ENCODE measurements at regions not wholly inside any gene's neighbourhood (a gene's known extent, or its start where the extent isn't known, plus 50 kb on each side); places are given as distances from the start of the nearest gene placed in this dataset.
"Not testable (repeated sequence)": the region's sequence is repeated elsewhere in the genome, so short reads cannot be mapped to it uniquely, and the experiment has no call there.

- no peak for DNase-seq
These were observed 285.7 kb upstream of the GALNT17 start for GRCh38 chr7:70846208-70846607.

DNA sequence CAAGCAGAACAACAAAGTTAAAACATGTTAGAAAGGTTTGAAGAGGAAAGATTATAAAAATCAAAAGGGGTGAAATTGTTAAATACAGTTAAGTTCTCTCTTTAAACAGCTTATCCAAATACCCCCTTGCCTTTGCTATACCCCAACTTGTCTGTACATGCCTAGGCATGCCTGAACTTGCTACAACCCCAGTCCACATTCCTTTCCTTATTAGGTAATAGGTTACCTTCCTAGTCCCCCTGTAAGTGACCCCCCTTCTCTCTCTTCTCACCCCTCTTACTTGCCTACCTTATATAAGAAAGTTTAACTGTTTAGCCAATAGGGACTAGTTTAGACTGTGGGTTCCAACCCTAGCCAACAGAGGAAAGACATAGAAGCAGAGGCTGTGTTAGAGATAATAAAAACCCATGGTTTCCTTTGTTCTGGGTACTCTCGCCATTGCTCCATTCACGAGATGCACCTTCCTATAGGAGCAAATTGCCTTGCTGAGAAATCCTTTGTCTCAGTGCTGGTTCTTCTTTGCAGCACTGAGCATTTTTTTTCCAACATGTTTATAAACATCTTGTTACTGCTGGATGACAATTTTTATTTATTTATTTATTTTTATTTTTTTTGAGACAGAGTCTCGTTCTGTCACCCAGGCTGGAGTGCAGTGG is 282.2 kb upstream of the GALNT17 start:
- DNase-seq = no peak

DNA sequence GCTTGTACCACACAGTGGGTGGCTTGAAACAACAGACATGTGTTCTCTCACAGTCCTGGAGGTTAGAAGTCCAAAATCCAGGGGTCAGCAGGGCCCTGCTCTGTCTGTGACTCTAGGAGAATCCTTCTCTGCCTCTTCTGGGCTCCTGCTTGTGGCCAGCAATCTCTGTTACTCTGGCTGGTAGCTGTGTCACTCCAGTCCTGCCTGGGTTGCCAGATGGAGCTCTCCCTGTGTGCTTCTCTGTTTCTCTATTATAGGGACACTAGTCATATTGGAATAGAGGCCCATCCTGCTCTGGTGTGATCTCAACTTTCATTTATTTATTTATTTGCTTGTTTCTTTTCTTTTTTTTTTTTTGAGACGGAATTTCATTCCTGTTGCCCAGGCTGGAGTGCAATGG is 276.6 kb upstream of the GALNT17 start:
- no peak for DNase-seq

DNA sequence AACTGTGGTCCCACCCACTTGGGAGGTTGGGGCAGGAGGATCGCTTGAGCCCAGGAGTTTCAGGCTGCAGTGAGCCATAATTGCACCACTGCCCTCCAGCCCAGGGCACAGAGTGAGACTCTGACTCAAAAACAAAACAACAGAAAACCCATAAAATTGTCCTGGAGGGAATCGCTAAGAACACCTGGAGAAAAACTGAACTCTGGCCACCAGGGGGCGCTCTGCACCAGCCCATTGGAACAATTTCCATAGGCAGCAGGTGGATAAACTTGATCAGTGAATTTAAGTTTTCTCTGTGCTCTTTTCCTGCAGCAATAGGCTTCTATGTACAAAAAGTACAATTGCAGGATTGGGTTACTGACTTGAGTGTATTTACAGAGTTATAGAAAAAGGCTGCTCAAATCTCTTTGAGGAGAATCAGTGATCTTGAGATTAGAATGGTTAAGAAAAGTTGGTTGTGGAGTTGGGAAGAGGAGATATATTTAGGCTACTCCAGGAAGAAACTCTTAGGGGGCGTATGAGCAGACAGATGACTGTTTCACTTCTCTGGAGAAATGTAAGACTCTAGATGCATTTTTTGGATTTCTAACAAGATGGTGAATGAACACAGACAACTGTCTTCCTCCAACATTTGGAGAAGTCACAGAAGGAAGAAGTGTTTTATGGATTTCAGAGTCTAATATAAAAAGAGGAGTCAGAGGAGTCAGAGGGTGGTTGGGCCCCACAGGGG is 274.9 kb upstream of the GALNT17 start:
- peak; percentile 29 for DNase-seq

GRCh38 chr7:70857793-70858545 is 274.0 kb upstream of the GALNT17 start:
- DNase-seq = no peak

GRCh38 chr7:70867513-70867912 is 264.4 kb upstream of the GALNT17 start:
- DNase-seq = no peak

GRCh38 chr7:70870349-70870748 is 261.6 kb upstream of the GALNT17 start:
- DNase-seq = no peak

DNA sequence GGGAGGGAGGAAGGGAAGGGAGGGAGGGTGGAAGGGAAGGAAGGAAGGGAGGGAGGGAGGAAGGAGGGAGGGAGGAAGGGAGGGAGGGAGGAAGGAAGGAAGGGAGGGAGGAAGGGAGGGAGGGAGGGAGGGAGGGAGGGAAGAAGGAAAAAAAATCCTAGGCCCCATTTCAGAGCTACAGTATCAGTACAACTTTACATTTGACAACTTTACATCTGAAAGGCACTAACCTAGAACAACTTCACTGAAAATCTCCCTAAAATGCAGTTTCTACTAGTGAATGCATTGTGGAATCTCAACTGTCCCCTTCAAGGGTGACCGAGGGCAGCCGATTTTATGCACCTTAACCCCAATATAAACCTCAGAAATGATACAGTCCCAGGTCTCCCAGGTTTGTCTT is 259.8 kb upstream of the GALNT17 start:
- DNase-seq = no peak

GRCh38 chr7:70881167-70881847 is 250.6 kb upstream of the GALNT17 start:
- DNase-seq = no peak

GRCh38 chr7:70883750-70884439 is 248.0 kb upstream of the GALNT17 start:
- DNase-seq = no peak

DNA sequence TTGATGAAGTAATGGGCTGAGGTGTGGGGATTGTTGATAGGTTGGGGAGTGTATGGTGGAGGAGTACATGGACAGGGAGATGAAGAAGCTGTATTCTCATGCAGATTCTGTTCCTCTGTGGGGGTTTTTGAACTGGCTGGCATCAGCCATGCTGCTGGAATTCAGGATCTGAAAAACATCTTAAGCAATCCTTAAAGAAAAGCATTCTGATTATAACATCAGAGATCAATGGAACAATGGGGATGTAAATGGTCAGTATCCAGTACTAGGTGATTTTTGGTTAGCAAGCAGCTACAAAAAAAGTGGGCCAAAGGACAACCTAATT is 247.5 kb upstream of the GALNT17 start:
- DNase-seq = no peak

GRCh38 chr7:70884809-70885208 is 247.1 kb upstream of the GALNT17 start:
- no peak for DNase-seq

DNA sequence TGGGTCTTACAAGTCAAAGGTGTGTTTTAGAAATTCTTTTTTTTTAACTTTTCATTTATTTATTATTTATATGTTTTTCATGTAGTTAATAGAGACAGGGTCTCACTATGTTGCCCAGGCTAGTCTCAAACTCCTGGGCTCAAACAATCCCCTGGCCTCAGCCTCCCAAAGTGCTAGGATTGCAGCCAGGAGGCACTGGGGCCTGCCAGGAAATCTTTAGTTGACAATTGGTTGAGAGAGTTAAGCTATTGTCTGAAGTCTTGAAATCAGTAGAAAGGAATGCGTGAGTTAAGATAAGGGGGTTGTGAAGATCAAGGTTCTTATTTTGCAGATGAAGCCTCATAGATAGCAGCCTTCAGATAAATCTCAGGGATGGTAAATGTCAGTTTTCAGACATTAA is 245.4 kb upstream of the GALNT17 start:
- DNase-seq = no peak

DNA sequence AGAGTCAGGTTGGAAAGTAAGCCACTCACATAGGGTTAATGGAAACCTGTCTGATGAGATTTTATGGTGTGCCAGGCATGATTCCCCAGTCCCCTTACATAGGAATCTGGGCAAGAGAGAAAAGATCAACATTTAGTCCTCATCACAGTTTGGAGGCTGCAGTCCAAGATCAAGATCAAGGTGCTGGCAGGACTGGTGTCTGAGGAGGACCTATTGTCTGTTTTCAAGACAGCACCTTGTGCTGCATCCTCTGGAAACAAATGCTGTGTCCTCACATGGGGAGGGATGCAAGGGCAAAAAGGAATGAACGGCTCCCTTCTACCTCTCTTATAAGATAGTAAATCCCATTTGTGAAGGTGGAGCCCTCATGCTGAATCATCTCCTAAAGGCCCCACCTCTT is 244.8 kb upstream of the GALNT17 start:
- DNase-seq = no peak

- no peak for DNase-seq
These were observed 241.6 kb upstream of the GALNT17 start for GRCh38 chr7:70890147-70890969.

DNA sequence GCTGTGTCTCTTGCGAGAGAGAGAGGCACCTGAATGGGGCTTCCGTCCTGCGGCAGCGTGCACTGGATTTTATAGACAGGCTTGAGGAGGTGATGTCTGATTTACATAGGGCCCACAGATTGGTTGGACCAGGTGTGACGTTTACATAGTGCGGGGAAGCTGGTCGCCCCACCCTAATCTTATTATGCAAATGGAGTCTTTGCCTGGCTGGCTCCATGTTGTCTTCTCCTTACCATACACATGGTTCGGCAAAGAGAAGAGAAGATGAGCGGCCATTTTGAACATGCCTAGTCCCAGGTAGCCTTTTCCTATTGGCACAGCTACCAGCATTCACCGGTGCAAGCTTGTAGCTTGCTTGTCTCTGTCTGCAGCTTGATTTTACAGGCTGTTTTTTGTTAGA is 238.5 kb upstream of the GALNT17 start:
- DNase-seq = no peak

DNA sequence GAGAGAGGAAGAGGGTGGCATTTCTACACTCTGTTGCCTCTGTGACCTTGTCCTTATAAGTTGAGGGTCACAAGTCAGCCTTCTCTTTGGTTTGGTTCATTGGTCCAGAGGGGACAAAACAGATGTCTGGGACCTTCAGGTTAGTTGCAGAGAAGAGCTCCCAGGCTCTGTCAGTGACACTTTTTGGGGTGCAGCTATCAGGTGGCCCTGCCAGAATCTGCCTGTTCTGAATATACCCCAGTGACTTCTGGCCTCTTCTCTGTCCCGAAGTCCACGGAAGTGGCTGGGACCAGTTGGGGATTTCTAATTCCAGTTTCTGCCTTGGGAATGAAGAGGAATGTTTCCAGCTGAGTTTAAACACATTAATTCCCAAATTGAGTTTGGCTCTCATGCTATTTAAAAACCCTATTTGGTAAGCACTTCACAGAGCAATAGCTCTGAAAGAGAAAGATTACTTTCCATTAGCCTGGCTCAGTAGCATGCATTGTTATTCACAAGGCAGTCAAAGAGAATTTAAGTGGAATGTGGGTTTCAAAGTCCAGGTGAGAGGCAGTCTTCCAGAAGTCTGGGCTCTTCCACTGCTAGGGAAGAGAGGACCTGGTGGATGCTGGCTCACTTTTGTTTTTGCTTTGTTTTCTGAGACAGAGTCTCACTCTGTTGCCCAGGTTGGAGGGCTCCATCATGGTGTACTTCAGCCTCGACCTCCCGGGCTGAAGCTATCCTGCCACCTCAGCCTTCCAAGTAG is 237.8 kb upstream of the GALNT17 start:
- DNase-seq = no peak

GRCh38 chr7:70894799-70895198 is 237.1 kb upstream of the GALNT17 start:
- no peak for DNase-seq

DNA sequence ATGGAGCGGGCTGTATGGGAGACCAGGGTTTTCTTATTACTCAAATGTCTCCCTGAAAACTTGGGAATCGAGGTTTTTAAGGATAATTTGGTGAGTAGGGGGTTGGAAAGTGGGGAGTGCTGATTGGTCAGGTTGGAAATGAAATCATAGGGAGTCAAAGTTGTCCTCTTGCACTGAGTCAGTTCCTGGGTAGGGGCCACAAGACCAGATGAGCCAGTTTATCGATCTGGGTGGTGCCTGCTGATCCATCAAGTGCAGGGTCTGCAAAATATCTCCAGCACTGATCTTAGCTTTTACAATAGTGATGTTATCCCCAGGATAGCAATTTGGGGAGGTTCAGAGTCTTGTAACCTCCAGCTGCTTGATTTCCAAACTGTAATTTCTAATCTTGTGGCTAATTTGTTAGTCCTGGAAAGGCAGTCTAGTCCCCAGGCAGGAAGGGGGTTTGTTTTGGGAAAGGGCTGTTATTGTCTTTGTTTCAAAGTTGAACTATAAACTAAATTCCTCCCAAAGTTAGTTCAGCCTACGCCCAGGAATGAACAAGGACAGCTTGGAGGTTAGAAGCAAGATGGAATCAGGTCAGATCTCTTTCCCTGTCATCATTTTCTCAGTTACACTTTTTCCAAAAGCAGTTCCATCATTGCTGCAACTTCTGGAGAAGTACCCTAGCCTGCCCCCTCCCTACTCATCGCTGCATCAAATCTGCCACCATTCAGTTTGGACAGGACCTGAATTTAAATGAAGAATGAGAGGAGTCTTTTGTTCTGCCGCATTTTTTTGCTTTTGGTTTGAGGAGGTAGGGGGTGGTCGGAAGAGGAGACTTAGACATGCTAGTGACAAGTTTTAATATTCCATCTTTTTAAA is 236.4 kb upstream of the GALNT17 start:
- not testable (repeated sequence) for DNase-seq

Measured in NK-92 treated with Interleukin-12 subunit alpha and Interleukin-12 subunit beta, amount 100 ng/mL, for 24 hours (cell line).